ENCODE measurements at regions not wholly inside any gene's neighbourhood (a gene's known extent, or its start where the extent isn't known, plus 50 kb on each side); places are given as distances from the start of the nearest gene placed in this dataset.

DNA sequence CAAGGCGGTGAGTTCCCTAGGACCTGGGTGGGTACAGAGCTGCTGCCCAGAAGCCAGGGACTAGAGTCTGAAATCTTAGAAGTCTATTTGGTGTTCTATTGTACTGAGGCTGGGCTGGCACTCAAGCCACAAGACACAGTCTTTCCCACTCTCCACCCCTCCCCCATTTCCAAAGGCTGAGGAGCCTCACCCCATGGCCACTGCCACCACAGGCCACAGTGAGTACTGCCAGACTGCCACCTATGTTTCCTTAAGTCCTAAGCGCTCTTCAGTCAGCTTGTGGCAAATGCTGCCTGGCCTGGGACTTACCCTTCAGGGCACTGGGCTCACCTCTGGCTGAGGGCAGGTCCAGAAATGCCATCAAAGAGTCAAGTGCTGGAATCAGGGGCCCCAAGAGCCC is 469.3 kb downstream of the HAO1 start:
- TF ChIP-seq, protein P1, sequence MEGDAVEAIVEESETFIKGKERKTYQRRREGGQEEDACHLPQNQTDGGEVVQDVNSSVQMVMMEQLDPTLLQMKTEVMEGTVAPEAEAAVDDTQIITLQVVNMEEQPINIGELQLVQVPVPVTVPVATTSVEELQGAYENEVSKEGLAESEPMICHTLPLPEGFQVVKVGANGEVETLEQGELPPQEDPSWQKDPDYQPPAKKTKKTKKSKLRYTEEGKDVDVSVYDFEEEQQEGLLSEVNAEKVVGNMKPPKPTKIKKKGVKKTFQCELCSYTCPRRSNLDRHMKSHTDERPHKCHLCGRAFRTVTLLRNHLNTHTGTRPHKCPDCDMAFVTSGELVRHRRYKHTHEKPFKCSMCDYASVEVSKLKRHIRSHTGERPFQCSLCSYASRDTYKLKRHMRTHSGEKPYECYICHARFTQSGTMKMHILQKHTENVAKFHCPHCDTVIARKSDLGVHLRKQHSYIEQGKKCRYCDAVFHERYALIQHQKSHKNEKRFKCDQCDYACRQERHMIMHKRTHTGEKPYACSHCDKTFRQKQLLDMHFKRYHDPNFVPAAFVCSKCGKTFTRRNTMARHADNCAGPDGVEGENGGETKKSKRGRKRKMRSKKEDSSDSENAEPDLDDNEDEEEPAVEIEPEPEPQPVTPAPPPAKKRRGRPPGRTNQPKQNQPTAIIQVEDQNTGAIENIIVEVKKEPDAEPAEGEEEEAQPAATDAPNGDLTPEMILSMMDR (IDR thresholded peaks at IDR 0.05), result no peak
- TF ChIP-seq POLR2AphosphoS5 (IDR thresholded peaks at IDR 0.05; ENCODE audit: low read depth, low read length), result no peak
- TF ChIP-seq, protein P2, sequence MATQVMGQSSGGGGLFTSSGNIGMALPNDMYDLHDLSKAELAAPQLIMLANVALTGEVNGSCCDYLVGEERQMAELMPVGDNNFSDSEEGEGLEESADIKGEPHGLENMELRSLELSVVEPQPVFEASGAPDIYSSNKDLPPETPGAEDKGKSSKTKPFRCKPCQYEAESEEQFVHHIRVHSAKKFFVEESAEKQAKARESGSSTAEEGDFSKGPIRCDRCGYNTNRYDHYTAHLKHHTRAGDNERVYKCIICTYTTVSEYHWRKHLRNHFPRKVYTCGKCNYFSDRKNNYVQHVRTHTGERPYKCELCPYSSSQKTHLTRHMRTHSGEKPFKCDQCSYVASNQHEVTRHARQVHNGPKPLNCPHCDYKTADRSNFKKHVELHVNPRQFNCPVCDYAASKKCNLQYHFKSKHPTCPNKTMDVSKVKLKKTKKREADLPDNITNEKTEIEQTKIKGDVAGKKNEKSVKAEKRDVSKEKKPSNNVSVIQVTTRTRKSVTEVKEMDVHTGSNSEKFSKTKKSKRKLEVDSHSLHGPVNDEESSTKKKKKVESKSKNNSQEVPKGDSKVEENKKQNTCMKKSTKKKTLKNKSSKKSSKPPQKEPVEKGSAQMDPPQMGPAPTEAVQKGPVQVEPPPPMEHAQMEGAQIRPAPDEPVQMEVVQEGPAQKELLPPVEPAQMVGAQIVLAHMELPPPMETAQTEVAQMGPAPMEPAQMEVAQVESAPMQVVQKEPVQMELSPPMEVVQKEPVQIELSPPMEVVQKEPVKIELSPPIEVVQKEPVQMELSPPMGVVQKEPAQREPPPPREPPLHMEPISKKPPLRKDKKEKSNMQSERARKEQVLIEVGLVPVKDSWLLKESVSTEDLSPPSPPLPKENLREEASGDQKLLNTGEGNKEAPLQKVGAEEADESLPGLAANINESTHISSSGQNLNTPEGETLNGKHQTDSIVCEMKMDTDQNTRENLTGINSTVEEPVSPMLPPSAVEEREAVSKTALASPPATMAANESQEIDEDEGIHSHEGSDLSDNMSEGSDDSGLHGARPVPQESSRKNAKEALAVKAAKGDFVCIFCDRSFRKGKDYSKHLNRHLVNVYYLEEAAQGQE (IDR thresholded peaks at IDR 0.05; ENCODE audit: insufficient read depth in 1 of 2, low read depth in 2 of 2, low read length in 1 of 2), result no peak

All from Panc1 (cell line).